SU-DHL-6 (cell line): ENCODE measurements at regions not wholly inside any gene's neighbourhood (a gene's known extent, or its start where the extent isn't known, plus 50 kb on each side); places are given as distances from the start of the nearest gene placed in this dataset.

Experiments
- CTCF ChIP-seq: fragments of 200-600 bp; sonication (generic); IDR thresholded peaks from one replicate; pipeline ENCODE4 v1.5.1; 2017; ENCODE audit warnings: antibody characterized with exemption, mild to moderate bottlenecking, low read length, moderate library complexity; ENCODE audit not compliant: insufficient read depth, poor library complexity, severe bottlenecking
- EZH2phosphoT487 ChIP-seq: fragments of 200-600 bp; sonication (generic), shearing (Covaris generic); conservative IDR thresholded peaks from 2 replicates; pipeline ENCODE4 v1.6.1; 2018; ENCODE audit warnings: mild to moderate bottlenecking, antibody characterized with exemption, low read length, moderate library complexity, mixed read lengths

GRCh38 chr6:40185486-40185885 lies 251.2 kb upstream of the MOCS1 start:
- TF ChIP-seq CTCF: no peak
- no peak for TF ChIP-seq EZH2phosphoT487
